SK-N-MC (cell line): ENCODE measurements at regions not wholly inside any gene's neighbourhood (a gene's known extent, or its start where the extent isn't known, plus 50 kb on each side); places are given as distances from the start of the nearest gene placed in this dataset.

Experiments
- EZH2 ChIP-seq: fragments of 200-600 bp; sonication (generic); IDR thresholded peaks from one replicate; pipeline ENCODE4 v1.6.1; 2017; ENCODE audit warnings: antibody characterized with exemption
- POLR2AphosphoS5 ChIP-seq: IDR thresholded peaks from 2 replicates; pipeline ENCODE4 v1.6.1; 2012; ENCODE audit warnings: mild to moderate bottlenecking, low read depth, low read length, borderline replicate concordance

DNA sequence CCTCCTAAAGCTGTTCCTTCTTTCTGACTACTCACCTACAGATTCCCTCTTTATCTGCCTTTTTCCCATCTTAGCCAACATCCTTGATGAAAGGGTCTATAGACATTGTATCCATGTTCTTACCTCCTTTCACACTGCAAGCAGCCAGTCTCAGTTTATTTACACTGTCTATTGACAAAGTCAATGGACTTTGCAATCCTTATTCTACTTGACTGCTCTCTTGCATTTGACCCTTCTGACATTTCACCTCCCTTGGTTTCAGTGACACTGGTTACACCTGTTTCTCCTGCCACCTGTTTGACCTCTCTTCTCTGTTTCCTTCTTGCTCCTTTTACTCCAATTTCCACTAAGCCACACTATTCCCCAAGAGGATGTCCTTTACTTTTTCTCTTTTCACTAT, 224.0 kb upstream of the SNX7 start:
- TF ChIP-seq POLR2AphosphoS5, result no peak
- TF ChIP-seq EZH2, result no peak
